Neural crest cell (in vitro differentiated cells): ENCODE measurements at regions not wholly inside any gene's neighbourhood (a gene's known extent, or its start where the extent isn't known, plus 50 kb on each side); places are given as distances from the start of the nearest gene placed in this dataset.

Experiments used
- DNase-seq: peaks from one replicate; pipeline ENCODE4 v3.0.0; 2021; ENCODE audit warnings: low read depth, mixed read lengths, low spot score
- H3K27ac Mint-ChIP-seq: one replicate; pipeline ENCODE4 v1.8.0; 2021; ENCODE audit warnings: mild to moderate bottlenecking, mixed read lengths; ENCODE audit not compliant: unreplicated experiment
- H3K27me3 Mint-ChIP-seq: 2 replicates; pipeline ENCODE4 v1.8.0; 2021; ENCODE audit warnings: low read depth, mild to moderate bottlenecking, mixed read lengths
- H3K36me3 Mint-ChIP-seq: 2 replicates; pipeline ENCODE4 v1.8.0; 2021; ENCODE audit warnings: low read depth, mild to moderate bottlenecking, mixed read lengths
- H3K4me1 Mint-ChIP-seq: 2 replicates; pipeline ENCODE4 v1.8.0; 2021; ENCODE audit warnings: mixed read lengths
- H3K4me3 Mint-ChIP-seq: one replicate; pipeline ENCODE4 v1.8.0; 2021; ENCODE audit warnings: mild to moderate bottlenecking, mixed read lengths
- H3K9me3 Mint-ChIP-seq: 2 replicates; pipeline ENCODE4 v1.8.0; 2021; ENCODE audit warnings: mixed read lengths
- CTCF ChIP-seq: fragments of 200-600 bp; sonication (generic); conservative IDR thresholded peaks from 2 replicates; pipeline ENCODE4 v1.5.0; 2021; ENCODE audit warnings: antibody characterized with exemption, mild to moderate bottlenecking

GRCh38 chr5:39891376-39891775, 466.6 kb upstream of the DAB2 start:
- H3K9me3 Mint-ChIP-seq = peaks cover 2% of the 10 kb centered on the region
- no peaks in the 10 kb centered on the region for H3K27me3 Mint-ChIP-seq
- no peak for TF ChIP-seq CTCF
- no peak overlapping the region for H3K27ac Mint-ChIP-seq
- H3K36me3 Mint-ChIP-seq = no peaks in the 10 kb centered on the region
- H3K4me3 Mint-ChIP-seq = no peak overlapping the region
- no peaks in the 10 kb centered on the region for H3K4me1 Mint-ChIP-seq
- no peak for DNase-seq

GRCh38 chr5:39880985-39881384, 456.2 kb upstream of the DAB2 start:
- DNase-seq = no peak
- Mint-ChIP-seq H3K4me1 (no peaks in the 10 kb centered on the region), H3K36me3 (no peaks in the 10 kb centered on the region), H3K9me3 (no peaks in the 10 kb centered on the region), H3K27ac (no peak overlapping the region), H3K27me3 (peaks cover 2% of the 10 kb centered on the region), H3K4me3 (no peak overlapping the region)
- TF ChIP-seq CTCF = no peak

- TF ChIP-seq CTCF = no peak
- Mint-ChIP-seq H3K4me3 (no peak overlapping the region), H3K4me1 (no peaks in the 10 kb centered on the region), H3K27me3 (peaks cover 2% of the 10 kb centered on the region), H3K27ac (no peak overlapping the region), H3K36me3 (no peaks in the 10 kb centered on the region), H3K9me3 (no peaks in the 10 kb centered on the region)
- no peak for DNase-seq
Observed at GRCh38 chr5:39877479-39877878, 452.7 kb upstream of the DAB2 start.

GRCh38 chr5:39876146-39876545, 451.4 kb upstream of the DAB2 start:
- no peak for TF ChIP-seq CTCF
- no peak overlapping the region for H3K27ac Mint-ChIP-seq
- no peak overlapping the region for H3K4me3 Mint-ChIP-seq
- no peaks in the 10 kb centered on the region for H3K36me3 Mint-ChIP-seq
- H3K4me1 Mint-ChIP-seq = no peaks in the 10 kb centered on the region
- no peak for DNase-seq
- H3K9me3 Mint-ChIP-seq = no peaks in the 10 kb centered on the region
- H3K27me3 Mint-ChIP-seq = peaks cover 2% of the 10 kb centered on the region

GRCh38 chr5:39870137-39870536, 445.4 kb upstream of the DAB2 start:
- H3K27me3 Mint-ChIP-seq = no peaks in the 10 kb centered on the region
- DNase-seq = no peak
- TF ChIP-seq CTCF = no peak
- H3K4me1 Mint-ChIP-seq = no peaks in the 10 kb centered on the region
- no peak overlapping the region for H3K27ac Mint-ChIP-seq
- peaks cover 3% of the 10 kb centered on the region for H3K9me3 Mint-ChIP-seq
- no peak overlapping the region for H3K4me3 Mint-ChIP-seq
- H3K36me3 Mint-ChIP-seq = no peaks in the 10 kb centered on the region

- H3K9me3 Mint-ChIP-seq = peaks cover 3% of the 10 kb centered on the region
- H3K27me3 Mint-ChIP-seq = no peaks in the 10 kb centered on the region
- no peak overlapping the region for H3K27ac Mint-ChIP-seq
- H3K4me3 Mint-ChIP-seq = no peak overlapping the region
- no peak for TF ChIP-seq CTCF
- no peak for DNase-seq
- H3K36me3 Mint-ChIP-seq = no peaks in the 10 kb centered on the region
- H3K4me1 Mint-ChIP-seq = no peaks in the 10 kb centered on the region
Observed at GRCh38 chr5:39869396-39869795, 444.6 kb upstream of the DAB2 start.
